H1 (cell line): ENCODE measurements at regions not wholly inside any gene's neighbourhood (a gene's known extent, or its start where the extent isn't known, plus 50 kb on each side); places are given as distances from the start of the nearest gene placed in this dataset.

Experiments
- CTCF ChIA-PET: fragments of 300-600 bp; sonication (Branson Sonifier 250); formaldehyde crosslinking; loops from one replicate; lab custom pipeline; 2021; ENCODE audit not compliant: partially characterized antibody; lab: Charles Lee
- POLR2A ChIA-PET: fragments of 300-600 bp; sonication (Branson Sonifier 250); formaldehyde crosslinking; loops from one replicate; lab custom pipeline; 2021; ENCODE audit warnings: inconsistent platforms; ENCODE audit not compliant: partially characterized antibody; lab: Charles Lee
- DNase-seq, 2 experiments: peaks; one replicate each; pipeline versions ENCODE4 v3.0.0 to v3.0.0-alpha.2; 2010 to 2022; ENCODE audit warnings: low spot score in 2 of 2, low read depth in 1 of 2, mixed read lengths in 1 of 2
- FAIRE-seq: peaks from 2 replicates; lab custom pipeline; 2011; peaks lifted over from hg19 to GRCh38; lab: Jason Lieb, UNC
- H2AFZ ChIP-seq: 2 replicates; pipeline ENCODE4 v1.8.1; 2012; ENCODE audit warnings: low read length, inconsistent platforms
- H2AK5ac ChIP-seq: 2 replicates; pipeline ENCODE4 v1.6.1; 2013; ENCODE audit warnings: low read depth, low read length
- H2BK120ac ChIP-seq: replicated peaks from 2 replicates; pipeline ENCODE3; 2013; ENCODE audit warnings: low read depth, low read length, inconsistent platforms
- H2BK12ac ChIP-seq: 2 replicates; pipeline ENCODE4 v1.6.1; 2013; ENCODE audit warnings: low read depth, low read length
- H2BK15ac ChIP-seq: 2 replicates; pipeline ENCODE4 v1.6.1; 2013; ENCODE audit warnings: low read length
- H2BK20ac ChIP-seq: 2 replicates; pipeline ENCODE4 v1.6.1; 2013; ENCODE audit warnings: low read length
- H2BK5ac ChIP-seq: 2 replicates; pipeline ENCODE4 v1.6.1; 2013; ENCODE audit warnings: low read depth, low read length
- H3K14ac ChIP-seq: 2 replicates; pipeline ENCODE4 v1.6.1; 2013; ENCODE audit warnings: inconsistent platforms; ENCODE audit not compliant: insufficient read length
- H3K18ac ChIP-seq: 2 replicates; pipeline ENCODE4 v1.6.1; 2013; ENCODE audit warnings: low read length; ENCODE audit errors: extremely low read depth
- H3K23ac ChIP-seq: 2 replicates; pipeline ENCODE4 v1.6.1; 2013; ENCODE audit warnings: inconsistent platforms; ENCODE audit not compliant: insufficient read length
- H3K23me2 ChIP-seq: 2 replicates; pipeline ENCODE4 v1.6.1; 2013; ENCODE audit warnings: low read depth, low read length
- H3K27ac ChIP-seq: 2 replicates; pipeline ENCODE4 v1.6.1; 2011; ENCODE audit warnings: low read depth, low read length, inconsistent platforms
- H3K27me3 ChIP-seq, 4 experiments: replicated peaks in 1 of 4; 1 replicate in 1 of 4; 2 replicates in 3 of 4; pipeline versions ENCODE4 v1.6.1 to v1.8.1; 2011 to 2013; ENCODE audit warnings: low read length in 3 of 4, mild to moderate bottlenecking in 3 of 4, inconsistent platforms in 2 of 4, mixed read lengths in 2 of 4, moderate library complexity in 1 of 4; ENCODE audit not compliant: control insufficient read depth in 3 of 4, insufficient read depth in 3 of 4; ENCODE audit errors: extremely low read depth in 1 of 4
- H3K36me3 ChIP-seq, 4 experiments: 2 replicates each; pipeline versions ENCODE4 v1.6.1 to v1.8.1; 2011 to 2013; ENCODE audit warnings: mild to moderate bottlenecking in 4 of 4, low read length in 3 of 4, moderate library complexity in 2 of 4, control low read depth in 1 of 4, inconsistent platforms in 1 of 4; ENCODE audit not compliant: insufficient read depth in 4 of 4, control insufficient read depth in 2 of 4
- H3K4ac ChIP-seq: replicated peaks from 2 replicates; pipeline ENCODE3; 2013; ENCODE audit warnings: low read length, low read depth, mixed read lengths, inconsistent platforms; ENCODE audit not compliant: insufficient read length
- H3K4me1 ChIP-seq, 4 experiments: replicated peaks in 1 of 4; 1 replicate in 1 of 4; 2 replicates in 3 of 4; pipeline versions ENCODE4 v1.6.1 to v1.8.1; 2011 to 2013; ENCODE audit warnings: low read length in 3 of 4, inconsistent platforms in 2 of 4, mixed read lengths in 1 of 4; ENCODE audit not compliant: insufficient read depth in 4 of 4, control insufficient read depth in 3 of 4
- H3K4me2 ChIP-seq, 2 experiments: 2 replicates each; pipeline versions ENCODE4 v1.6.1 to v1.8.1; 2011 to 2013; ENCODE audit warnings: low read depth in 2 of 2, low read length in 2 of 2, control low read depth in 1 of 2, inconsistent platforms in 1 of 2, mild to moderate bottlenecking in 1 of 2; ENCODE audit not compliant: insufficient read depth in 1 of 2
- H3K4me3 ChIP-seq, 4 experiments: fragments of 200-600, 300-600 bp in 1 of 4; sonication (generic), shearing (Covaris generic), sonication (Bioruptor Twin) in 1 of 4; 2 replicates each; pipeline versions ENCODE4 v1.5.1 to v1.8.1; 2011 to 2016; ENCODE audit warnings: low read length in 4 of 4, low read depth in 3 of 4, control low read depth in 2 of 4, inconsistent platforms in 2 of 4, mild to moderate bottlenecking in 2 of 4, mixed read lengths in 1 of 4, moderate library complexity in 1 of 4; ENCODE audit not compliant: insufficient read depth in 2 of 4; ENCODE audit errors: extremely low read depth in 1 of 4
- H3K56ac ChIP-seq: replicated peaks from 2 replicates; pipeline ENCODE3; 2013; ENCODE audit warnings: low read depth, mild to moderate bottlenecking, mixed read lengths, low read length, inconsistent platforms; ENCODE audit not compliant: insufficient read length
- H3K79me1 ChIP-seq: 2 replicates; pipeline ENCODE4 v1.6.1; 2013; ENCODE audit warnings: low read depth, low read length, control low read depth
- H3K79me2 ChIP-seq, 2 experiments: 2 replicates each; pipeline versions ENCODE4 v1.6.1 to v1.8.1; 2012 to 2013; ENCODE audit warnings: low read length in 2 of 2, mild to moderate bottlenecking in 2 of 2, inconsistent platforms in 1 of 2; ENCODE audit not compliant: insufficient read depth in 2 of 2, control insufficient read depth in 1 of 2
- H3K9ac ChIP-seq, 4 experiments: replicated peaks in 1 of 4; 1 replicate in 1 of 4; 2 replicates in 3 of 4; pipeline versions ENCODE4 v1.6.1 to v1.8.1; 2011 to 2013; ENCODE audit warnings: low read depth in 3 of 4, low read length in 3 of 4, control low read depth in 2 of 4, mild to moderate bottlenecking in 2 of 4, moderate library complexity in 2 of 4, inconsistent platforms in 1 of 4; ENCODE audit errors: extremely low read depth in 1 of 4
- H3K9me3 ChIP-seq, 2 experiments: 2 replicates each; pipeline versions ENCODE4 v1.6.1 to v1.8.1; 2012 to 2013; ENCODE audit warnings: mild to moderate bottlenecking in 2 of 2, moderate library complexity in 2 of 2, control low read depth in 1 of 2, inconsistent platforms in 1 of 2, low read depth in 1 of 2, low read length in 1 of 2, mixed read lengths in 1 of 2; ENCODE audit not compliant: insufficient read depth in 2 of 2
- H4K20me1 ChIP-seq, 2 experiments: replicated peaks in 1 of 2; 2 replicates each; pipeline versions ENCODE3 to v1.8.1; 2011 to 2013; ENCODE audit warnings: inconsistent platforms in 2 of 2, low read length in 2 of 2, mild to moderate bottlenecking in 1 of 2; ENCODE audit not compliant: insufficient read depth in 2 of 2, control insufficient read depth in 1 of 2
- H4K5ac ChIP-seq: 2 replicates; pipeline ENCODE4 v1.6.1; 2013; ENCODE audit warnings: low read length, low read depth, mixed read lengths, inconsistent platforms; ENCODE audit not compliant: insufficient read length
- H4K8ac ChIP-seq: 2 replicates; pipeline ENCODE4 v1.8.0; 2013; ENCODE audit warnings: mild to moderate bottlenecking, moderate library complexity, low read length, inconsistent platforms; ENCODE audit not compliant: insufficient read depth; ENCODE audit errors: extremely low read depth
- H4K91ac ChIP-seq: replicated peaks from 2 replicates; pipeline ENCODE3; 2013; ENCODE audit warnings: low read length, mixed read lengths, inconsistent platforms; ENCODE audit not compliant: insufficient read length
- WGBS, 2 experiments: shearing (Covaris generic) in 1 of 2; methylation state at CpG; one replicate each; pipeline versions ENCODE4 v1.1.6 to v1.1.7; 2013 to 2015; ENCODE audit warnings: low lambda C conversion rate in 2 of 2, mixed read lengths in 2 of 2, inconsistent platforms in 1 of 2, low coverage in 1 of 2, missing lambda C conversion rate in 1 of 2; ENCODE audit not compliant: insufficient replicate concordance in 2 of 2, insufficient coverage in 1 of 2, insufficient read length in 1 of 2; ENCODE audit errors: extremely low coverage in 1 of 2, missing lambda C conversion rate in 1 of 2; 5-methylcytosine and 5-hydroxymethylcytosine counted together

- Histone ChIP-seq H3K4me2 (no peak overlapping the region), H3K79me2 (no peaks in the 10 kb centered on the region), H3K4ac (no peak overlapping the region), H2BK5ac (no peak overlapping the region), H2BK15ac (no peak overlapping the region), H3K4me3 (no peak overlapping the region), H2AFZ (no peak overlapping the region), H3K18ac (no peak overlapping the region), H3K23me2 (no peaks in the 10 kb centered on the region), H4K20me1 (no peaks in the 10 kb centered on the region), H3K9ac (no peak overlapping the region), H2AK5ac (no peak overlapping the region), H2BK120ac (no peak overlapping the region), H3K79me1 (no peaks in the 10 kb centered on the region), H4K8ac (no peak overlapping the region), H4K91ac (no peak overlapping the region), H4K5ac (no peak overlapping the region), H2BK20ac (no peak overlapping the region), H3K27ac (no peak overlapping the region), H2BK12ac (no peak overlapping the region), H3K27me3 (no peaks in the 10 kb centered on the region), H3K23ac (no peak overlapping the region), H3K36me3 (no peaks in the 10 kb centered on the region), H3K9me3 (no peaks in the 10 kb centered on the region), H3K14ac (no peak overlapping the region), H3K4me1 (no peaks in the 10 kb centered on the region), H3K56ac (no peak overlapping the region)
- 98% methylated on average over 4 of the region's 4 CpGs; no CpG with 5 or more reads in 1 of the 2 experiments for WGBS, 2 experiments
- FAIRE-seq (no peak), DNase-seq (no peak)
- CTCF ChIA-PET = no interaction called here
- POLR2A ChIA-PET = no interaction called here
Observed at GRCh38 chr2:123453046-123453700, 571.9 kb upstream of the CNTNAP5 start.
